ENCODE measurements at regions not wholly inside any gene's neighbourhood (a gene's known extent, or its start where the extent isn't known, plus 50 kb on each side); places are given as distances from the start of the nearest gene placed in this dataset.

GRCh38 chr22:46100401-46101105, 49.8 kb upstream of the PPARA start:
- H3K4me1 ChIP-seq: no peaks in the 10 kb centered on the region
- intact Hi-C loops (cut with DNase I): no loop called here
- H3K27me3 ChIP-seq: no peaks in the 10 kb centered on the region
- H3K9ac ChIP-seq (ENCODE audit: low read depth in 2 of 2, low read length in 2 of 2): no peak overlapping the region
- peaks cover 11% of the 10 kb centered on the region for H3K36me3 ChIP-seq
- no peaks in the 10 kb centered on the region for H3K9me3 ChIP-seq
- no peak for DNase-seq
- no peak overlapping the region for H3K4me3 ChIP-seq
- TF ChIP-seq CTCF (IDR thresholded peaks at IDR 0.05): no peak
- H3K27ac ChIP-seq: no peak overlapping the region

Small RNAs in the stretch of these regions (microRNA-seq; reads per million reads assigned to microRNA genes)
- 5.5 reads per million, percentile 1 among the genes with 10 or more reads in this experiment for gene MIR3619

Data from colonic mucosa (tissue), 4 donors.